Endothelial cell of umbilical vein (primary cell): ENCODE measurements at regions not wholly inside any gene's neighbourhood (a gene's known extent, or its start where the extent isn't known, plus 50 kb on each side); places are given as distances from the start of the nearest gene placed in this dataset. TPM values are rescaled to one million over a fixed set of nuclear protein-coding genes. Genes with fewer than 3 reads are reported as not detected.

Experiments used
- BruUV-seq: library from RNA; stranded (reverse); fragments of 400-500 nt; replicated peaks from 2 replicates; lab custom pipeline; 2021; lab: Mats Ljungman, UMichigan
- CTCF ChIA-PET: fragments of 300-600, 350-600 bp; sonication (Branson Sonifier 250); formaldehyde crosslinking; loops from one replicate; lab custom pipeline; 2021; ENCODE audit warnings: antibody characterized with exemption, inconsistent platforms; lab: Charles Lee
- POLR2A ChIA-PET: fragments of 300-600, 350-600 bp; sonication (Branson Sonifier 250); formaldehyde crosslinking; loops from one replicate; lab custom pipeline; 2021; ENCODE audit warnings: antibody characterized with exemption, inconsistent platforms; lab: Charles Lee
- DNase-seq: peaks from one replicate; pipeline ENCODE4 v3.0.0-alpha.2; 2011; ENCODE audit warnings: low read depth, low spot score
- FAIRE-seq: peaks from 2 replicates; lab custom pipeline; 2011; peaks lifted over from hg19 to GRCh38; lab: Jason Lieb, UNC
- H2AFZ ChIP-seq: 2 replicates; pipeline ENCODE4 v1.6.0; 2012; ENCODE audit warnings: low read depth, low read length, control low read depth, inconsistent platforms
- H3K27ac ChIP-seq: 2 replicates; pipeline ENCODE4 v1.5.1; 2011; ENCODE audit warnings: low read depth, mild to moderate bottlenecking, control low read depth, low read length, moderate library complexity; ENCODE audit not compliant: insufficient read depth
- H3K27me3 ChIP-seq, 2 experiments: 2 replicates each; pipeline versions ENCODE4 v1.6.0 to v1.6.1; 2011; ENCODE audit warnings: low read length in 2 of 2, mixed read lengths in 1 of 2; ENCODE audit not compliant: control insufficient read depth in 2 of 2, insufficient read depth in 2 of 2
- H3K36me3 ChIP-seq, 2 experiments: 2 replicates in 1 of 2; 3 replicates in 1 of 2; pipeline ENCODE4 v1.5.1; 2011; ENCODE audit warnings: low read length in 2 of 2, mild to moderate bottlenecking in 1 of 2, moderate library complexity in 1 of 2; ENCODE audit not compliant: control insufficient read depth in 2 of 2, insufficient read depth in 2 of 2; ENCODE audit errors: extremely low read depth in 1 of 2
- H3K4me1 ChIP-seq: 3 replicates; pipeline ENCODE4 v1.5.1; 2011; ENCODE audit warnings: mild to moderate bottlenecking, low read length; ENCODE audit not compliant: control insufficient read depth, insufficient read depth; ENCODE audit errors: extremely low read depth
- H3K4me2 ChIP-seq: 2 replicates; pipeline ENCODE4 v1.6.1; 2011; ENCODE audit warnings: low read length, control low read depth, mixed read lengths; ENCODE audit not compliant: insufficient read depth
- H3K4me3 ChIP-seq, 3 experiments: fragments of 200-600 bp in 1 of 3; sonication (generic), shearing (Covaris generic) in 1 of 3; replicated peaks in 1 of 3; 2 replicates each; pipeline ENCODE4 v1.5.1; 2011 to 2016; ENCODE audit warnings: control low read depth in 3 of 3, low read length in 3 of 3, mild to moderate bottlenecking in 2 of 3, inconsistent platforms in 1 of 3, low read depth in 1 of 3, moderate library complexity in 1 of 3; ENCODE audit not compliant: insufficient read depth in 1 of 3
- H3K79me2 ChIP-seq: 2 replicates; pipeline ENCODE4 v1.6.0; 2012; ENCODE audit warnings: low read length, inconsistent platforms; ENCODE audit not compliant: control insufficient read depth, insufficient read depth
- H3K9ac ChIP-seq: replicated peaks from 2 replicates; pipeline ENCODE3; 2011; ENCODE audit warnings: low read length, control low read depth; ENCODE audit not compliant: insufficient read depth; ENCODE audit errors: extremely low read depth
- H3K9me1 ChIP-seq: replicated peaks from 3 replicates; pipeline ENCODE4 v1.6.0; 2011; ENCODE audit warnings: mild to moderate bottlenecking, low read length; ENCODE audit not compliant: control insufficient read depth, insufficient read depth; ENCODE audit errors: extremely low read depth
- H3K9me3 ChIP-seq: replicated peaks from 2 replicates; pipeline ENCODE4 v1.5.1; 2012; ENCODE audit warnings: low read length, inconsistent platforms; ENCODE audit not compliant: control insufficient read depth, insufficient read depth
- H4K20me1 ChIP-seq: replicated peaks from 2 replicates; pipeline ENCODE3; 2011; ENCODE audit warnings: mild to moderate bottlenecking, low read length; ENCODE audit not compliant: control insufficient read depth, insufficient read depth; ENCODE audit errors: extremely low read depth
- CTCF ChIP-seq, 2 donors: IDR thresholded peaks; 1 replicate in 1 of 2; 2 replicates in 1 of 2; pipeline ENCODE4 v1.5.1; 2011; ENCODE audit warnings: low read length in 2 of 2, mild to moderate bottlenecking in 2 of 2, moderate library complexity in 2 of 2, control low read depth in 1 of 2, inconsistent platforms in 1 of 2, low read depth in 1 of 2; ENCODE audit not compliant: insufficient read depth in 1 of 2; ENCODE audit errors: extremely low read depth in 1 of 2
- FOS ChIP-seq: IDR thresholded peaks from 2 replicates; pipeline ENCODE4 v1.6.1; 2011; ENCODE audit warnings: mild to moderate bottlenecking, low read length, moderate library complexity, borderline replicate concordance; ENCODE audit not compliant: insufficient read depth
- JUN ChIP-seq: IDR thresholded peaks from 2 replicates; pipeline ENCODE4 v1.6.1; 2011; ENCODE audit warnings: borderline replicate concordance, low read depth; ENCODE audit not compliant: insufficient read length, insufficient read depth
- MAX ChIP-seq: IDR thresholded peaks from 2 replicates; pipeline ENCODE4 v1.6.1; 2011; ENCODE audit not compliant: insufficient read depth, insufficient read length
- MYC ChIP-seq: IDR thresholded peaks from one replicate; pipeline ENCODE4 v1.6.1; 2011; ENCODE audit warnings: mild to moderate bottlenecking, low read depth, low read length
- dilution Hi-C: fragments of 300-500 bp; cut with MboI; formaldehyde crosslinking; loops from one replicate; pipeline ENCODE4 v1.15.0; 2019; ENCODE audit warnings: low sequenced_read_pairs; ENCODE audit not compliant: extremely low pct_ligation_motif_present
- intact Hi-C: fragments of 100-400 bp; cut with micrococcal nuclease; formaldehyde crosslinking; loops from one replicate; pipeline ENCODE4 v1.10.0; 2022
- small RNA-seq: library from RNA; depleted of rRNA; stranded (forward); fragments of <200 nt; gene quantifications from one replicate; pipeline ENCODE3, GENCODE V24; 2012; ENCODE audit warnings: low replicate concordance, low read depth; ENCODE audit not compliant: insufficient read depth, insufficient read length

- dilution Hi-C loops = no loop called here
- H3K4me2 ChIP-seq = no peak overlapping the region
- H3K9ac ChIP-seq = no peak overlapping the region
- H2AFZ ChIP-seq = no peak overlapping the region
- no peak for TF ChIP-seq MYC
- no peak for TF ChIP-seq JUN
- no peak for TF ChIP-seq MAX
- TF ChIP-seq CTCF (IDR thresholded peaks at IDR 0.05; ENCODE audit: extremely low read depth in 1 of 2, insufficient read depth in 1 of 2, low read depth in 1 of 2, low read length in 2 of 2) = no peak
- TF ChIP-seq FOS = no peak
- DNase-seq = no peak
- POLR2A ChIA-PET = no interaction called here
- H3K79me2 ChIP-seq = no peaks in the 10 kb centered on the region
- no TSS peak for BruUV-seq
- CTCF ChIA-PET = no interaction called here
- no peak for FAIRE-seq
- no peaks in the 10 kb centered on the region for H3K9me1 ChIP-seq
- no peak overlapping the region for H3K27ac ChIP-seq
- intact Hi-C loops = no loop called here
- H3K4me1 ChIP-seq = no peaks in the 10 kb centered on the region
- H3K36me3 ChIP-seq = no peaks in the 10 kb centered on the region
- H3K4me3 ChIP-seq = no peak overlapping the region
- no peaks in the 10 kb centered on the region for H4K20me1 ChIP-seq
- no peaks in the 10 kb centered on the region for H3K9me3 ChIP-seq
- no peaks in the 10 kb centered on the region for H3K27me3 ChIP-seq
Measured at GRCh38 chr9:72415163-72415562, 50.2 kb upstream of the ZFAND5 start.

Small RNA genes in the stretch of these regions (small RNA-seq; reads per million reads assigned to genes)
- not detected for gene AL445646.1
